GM21360 (cell line): ENCODE measurements at regions not wholly inside any gene's neighbourhood (a gene's known extent, or its start where the extent isn't known, plus 50 kb on each side); places are given as distances from the start of the nearest gene placed in this dataset.
"Not testable (repeated sequence)": the region's sequence is repeated elsewhere in the genome, so short reads cannot be mapped to it uniquely, and the experiment has no call there.

Experiments used
- ATAC-seq: cut with Tn5 transposase; IDR thresholded peaks from one replicate; pipeline ENCODE4 v1.9.1; 2021; ENCODE audit warnings: mild to moderate bottlenecking, moderate library complexity; ENCODE audit not compliant: unreplicated experiment

GRCh38 chr16:10272250-10272854 is 90.1 kb upstream of the GRIN2A start:
- not testable (repeated sequence) for ATAC-seq

DNA sequence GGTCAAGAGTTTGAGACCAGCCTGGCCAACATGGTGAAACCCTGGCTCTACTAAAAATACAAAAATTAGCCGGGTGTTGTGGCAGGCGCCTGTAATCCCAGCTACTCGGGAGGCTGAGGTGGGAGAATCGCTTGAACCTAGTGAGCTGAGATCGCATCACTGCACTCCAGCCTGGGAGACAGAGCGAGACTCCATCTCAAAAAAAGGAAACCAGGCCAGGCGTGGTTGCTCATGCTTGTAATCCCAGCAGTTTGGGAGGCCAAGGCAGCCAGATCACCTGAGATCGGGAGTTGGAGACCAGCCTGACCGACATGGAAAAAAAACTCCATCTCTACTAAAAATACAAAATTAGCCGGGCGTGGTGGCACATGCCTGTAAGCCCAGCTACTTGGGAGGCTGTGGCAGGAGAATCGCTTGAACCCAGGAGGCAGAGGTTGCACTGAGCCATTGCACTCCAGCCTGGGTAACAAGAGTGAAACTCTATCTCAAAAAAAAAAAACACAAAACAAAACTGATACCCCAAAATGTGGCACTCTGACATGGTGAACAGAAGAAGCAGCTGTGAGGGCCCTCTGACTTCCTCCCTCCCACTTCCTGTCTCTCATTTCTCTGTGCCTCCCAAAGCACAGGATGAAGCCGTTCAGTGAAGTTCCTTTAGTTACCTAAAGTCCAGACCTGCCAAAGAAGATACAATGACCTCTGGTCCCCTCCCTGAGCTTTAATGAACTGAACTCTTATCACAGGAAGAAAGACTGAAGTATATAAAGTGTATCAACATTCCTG is 93.2 kb upstream of the GRIN2A start:
- ATAC-seq = peak; percentile 88

DNA sequence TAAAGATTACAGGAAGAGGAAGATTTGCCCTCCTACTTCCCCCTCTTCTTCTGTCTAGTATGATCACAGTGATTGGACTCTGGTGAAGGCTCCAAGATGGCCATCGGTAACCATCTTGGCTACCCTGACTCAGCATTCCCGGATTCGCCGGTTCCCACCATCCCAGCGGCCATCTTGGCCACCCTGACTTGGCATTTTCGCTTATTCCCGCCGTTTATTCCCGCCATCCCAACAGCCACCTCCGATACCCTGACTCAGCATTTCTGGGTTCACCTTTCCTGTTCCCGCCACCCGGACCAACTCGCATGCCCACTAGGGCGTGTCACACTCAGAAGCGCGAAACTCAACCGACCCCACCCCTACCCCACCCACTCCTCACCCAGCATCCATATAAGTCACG is 95.4 kb upstream of the GRIN2A start:
- no peak for ATAC-seq

DNA sequence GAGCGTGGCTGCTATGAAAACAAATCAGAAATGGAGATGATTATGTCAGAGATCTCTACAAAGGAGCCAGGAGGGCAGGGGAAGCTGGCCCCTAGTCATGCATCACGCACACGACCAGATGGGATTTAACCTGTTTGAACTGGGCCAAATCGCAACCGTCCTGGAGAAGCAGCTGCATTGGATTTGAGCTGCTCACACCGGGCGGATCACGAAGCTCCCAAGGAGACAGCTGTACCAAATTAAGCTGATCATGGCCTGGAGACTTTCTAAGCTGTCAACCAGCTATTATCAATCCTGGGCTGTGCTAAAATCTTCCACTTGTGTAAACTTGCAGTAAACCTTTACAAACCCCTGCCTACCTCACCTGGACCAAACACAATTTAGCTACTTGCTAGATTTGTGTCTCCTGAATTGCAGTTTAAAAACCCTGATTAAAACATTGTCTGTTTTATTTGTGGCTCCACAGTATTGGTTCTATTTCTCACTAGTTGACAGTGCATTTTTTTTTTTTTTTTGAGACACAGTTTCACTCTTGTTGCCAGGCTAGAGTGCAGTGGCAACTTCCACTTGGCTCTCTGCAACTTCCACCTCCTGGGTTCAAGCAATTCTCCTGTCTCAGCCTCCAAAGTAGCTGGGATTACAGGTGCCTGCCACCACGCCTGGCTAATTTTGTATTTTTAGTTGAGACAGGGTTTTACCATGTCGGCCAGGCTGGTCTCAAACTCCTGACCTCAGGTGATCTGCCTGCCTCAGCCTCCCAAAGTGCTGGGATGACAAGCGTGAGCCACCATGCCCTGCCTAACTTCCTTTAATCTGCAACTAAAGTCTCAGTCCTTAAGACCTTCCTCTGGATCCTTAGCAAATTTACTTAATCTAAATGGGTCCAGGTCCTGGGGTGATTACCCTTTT is 98.3 kb upstream of the GRIN2A start:
- ATAC-seq = no peak

DNA sequence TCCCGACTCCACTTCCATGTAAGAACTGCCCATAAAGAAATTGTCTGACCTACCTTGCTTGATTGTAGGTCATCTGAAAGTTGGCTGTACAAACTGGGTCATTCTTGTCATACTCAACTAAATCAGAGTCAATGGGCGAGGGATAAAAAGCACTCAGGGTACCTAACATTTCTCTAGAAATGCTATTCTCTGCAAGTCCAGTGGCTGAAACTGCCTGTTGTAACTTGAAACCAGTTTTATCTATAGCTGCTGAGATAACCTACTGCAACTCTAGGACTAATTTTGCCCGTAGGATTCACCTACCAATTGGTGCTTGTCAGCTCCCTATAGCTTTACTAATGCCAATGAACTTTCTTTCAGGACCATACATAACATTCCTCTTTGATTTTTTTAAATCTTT is 100.1 kb upstream of the GRIN2A start:
- no peak for ATAC-seq

DNA sequence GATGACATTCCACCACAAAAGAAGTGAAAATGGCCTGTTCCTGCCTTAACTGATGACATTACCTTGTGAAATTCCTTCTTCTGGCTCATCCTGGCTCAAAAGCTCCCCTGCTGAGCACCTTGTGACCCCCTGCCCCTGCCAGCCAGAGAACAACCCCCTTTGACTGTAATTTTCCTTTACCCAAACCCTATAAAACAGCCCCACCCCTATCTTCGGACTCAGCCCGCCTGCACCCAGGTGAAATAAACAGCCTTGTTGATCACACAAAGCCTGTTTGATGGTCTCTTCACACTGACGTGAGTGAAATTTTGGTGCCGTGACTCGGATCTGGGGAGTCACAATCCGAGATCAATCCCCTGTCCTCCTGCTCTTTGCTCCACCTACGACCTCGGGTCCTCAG is 101.0 kb upstream of the GRIN2A start:
- ATAC-seq = not testable (repeated sequence)

DNA sequence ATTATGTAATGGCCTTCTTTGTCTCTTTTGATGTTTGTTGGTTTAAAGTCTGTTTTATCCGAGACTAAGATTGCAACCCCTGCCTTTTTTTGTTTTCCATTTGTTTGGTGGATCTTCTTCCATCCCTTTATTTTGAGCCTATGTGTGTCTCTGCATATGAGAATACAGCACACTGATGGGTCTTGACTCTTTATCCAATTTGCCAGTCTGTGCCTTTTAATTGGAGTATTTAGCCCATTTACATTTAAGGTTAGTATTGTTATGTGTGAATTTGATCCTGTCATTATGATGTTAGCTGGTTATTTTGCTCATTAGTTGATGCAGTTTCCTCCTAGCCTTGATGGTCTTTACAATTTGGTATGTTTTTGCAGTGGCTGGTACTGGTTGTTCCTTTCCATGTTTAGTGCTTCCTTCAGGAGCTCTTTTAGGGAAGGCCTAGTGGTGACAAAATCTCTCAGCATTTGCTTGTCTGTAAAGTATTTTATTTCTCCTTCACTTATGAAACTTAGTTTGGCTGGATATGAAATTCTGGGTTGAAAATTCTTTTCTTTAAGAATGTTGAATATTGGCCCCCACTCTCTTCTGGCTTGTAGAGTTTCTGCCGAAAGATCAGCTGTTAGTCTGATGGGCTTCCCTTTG is 95.3 kb upstream of the ATF7IP2 start:
- not testable (repeated sequence) for ATAC-seq

DNA sequence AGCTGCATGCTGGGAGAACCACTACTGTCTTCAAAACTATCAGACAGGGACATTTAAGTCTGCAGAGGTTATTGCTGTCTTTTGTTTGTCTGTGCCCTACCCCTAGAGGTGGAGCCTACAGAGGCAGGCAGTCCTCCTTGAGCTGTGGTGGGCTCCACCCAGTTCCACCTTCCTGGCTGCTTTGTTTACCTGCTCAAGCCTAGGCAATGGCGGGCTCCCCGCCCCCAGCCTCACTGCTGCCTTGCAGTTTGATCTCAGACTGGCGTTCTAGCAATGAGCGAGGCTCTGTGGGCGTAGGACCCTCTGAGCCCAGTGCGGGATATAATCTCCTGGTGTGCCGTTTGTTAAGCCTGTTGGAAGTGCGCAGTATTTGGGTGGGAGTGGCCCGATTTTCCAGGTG is 93.7 kb upstream of the ATF7IP2 start:
- ATAC-seq = not testable (repeated sequence)

GRCh38 chr16:10292976-10293375 is 92.9 kb upstream of the ATF7IP2 start:
- ATAC-seq = not testable (repeated sequence)

- not testable (repeated sequence) for ATAC-seq
Measured at GRCh38 chr16:10294153-10294552, 91.7 kb upstream of the ATF7IP2 start.

GRCh38 chr16:10296956-10297340 is 88.9 kb upstream of the ATF7IP2 start:
- ATAC-seq = peak; percentile 19

GRCh38 chr16:10297341-10298006 is 88.4 kb upstream of the ATF7IP2 start:
- ATAC-seq = peak; percentile 90

DNA sequence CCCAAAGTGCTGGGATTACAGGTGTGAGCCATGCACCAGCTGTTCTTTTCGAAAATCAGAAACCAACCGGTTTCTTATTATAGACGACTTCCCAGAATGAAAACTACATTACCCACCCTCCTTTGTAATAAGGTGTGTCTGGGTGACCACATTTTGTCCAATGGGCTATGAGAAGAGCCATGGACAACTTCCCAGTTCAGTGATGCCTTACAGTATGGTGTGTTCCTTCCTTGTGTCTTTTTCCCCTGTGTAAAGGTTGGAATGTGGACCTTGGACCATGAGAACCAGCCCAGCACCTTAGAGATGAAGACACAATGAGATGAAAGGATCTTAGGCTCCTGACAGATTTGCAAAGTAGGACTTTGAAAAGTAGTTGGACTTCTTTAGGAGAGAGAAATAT is 85.0 kb upstream of the ATF7IP2 start:
- ATAC-seq = no peak

DNA sequence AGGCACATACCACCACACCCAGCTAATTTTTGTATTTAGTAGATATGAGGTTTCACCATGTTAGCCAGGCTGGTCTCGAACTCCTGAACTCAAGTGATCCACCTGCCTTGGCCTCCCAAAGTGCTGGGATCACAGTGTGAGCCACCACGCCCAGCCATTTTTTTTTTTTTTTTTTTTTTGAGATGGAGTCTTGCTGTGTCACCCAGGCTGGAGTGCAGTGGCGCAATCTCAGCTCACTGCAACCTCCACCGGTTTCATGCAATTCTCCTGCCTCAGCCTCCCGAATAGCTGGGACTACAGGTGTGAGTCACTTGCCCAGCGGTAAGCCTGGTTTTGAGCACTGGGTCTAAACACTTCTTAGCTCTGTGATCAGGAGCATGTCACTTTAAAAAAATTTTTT is 84.3 kb upstream of the ATF7IP2 start:
- ATAC-seq = not testable (repeated sequence)

GRCh38 chr16:10305912-10306311 is 79.9 kb upstream of the ATF7IP2 start:
- no peak for ATAC-seq

DNA sequence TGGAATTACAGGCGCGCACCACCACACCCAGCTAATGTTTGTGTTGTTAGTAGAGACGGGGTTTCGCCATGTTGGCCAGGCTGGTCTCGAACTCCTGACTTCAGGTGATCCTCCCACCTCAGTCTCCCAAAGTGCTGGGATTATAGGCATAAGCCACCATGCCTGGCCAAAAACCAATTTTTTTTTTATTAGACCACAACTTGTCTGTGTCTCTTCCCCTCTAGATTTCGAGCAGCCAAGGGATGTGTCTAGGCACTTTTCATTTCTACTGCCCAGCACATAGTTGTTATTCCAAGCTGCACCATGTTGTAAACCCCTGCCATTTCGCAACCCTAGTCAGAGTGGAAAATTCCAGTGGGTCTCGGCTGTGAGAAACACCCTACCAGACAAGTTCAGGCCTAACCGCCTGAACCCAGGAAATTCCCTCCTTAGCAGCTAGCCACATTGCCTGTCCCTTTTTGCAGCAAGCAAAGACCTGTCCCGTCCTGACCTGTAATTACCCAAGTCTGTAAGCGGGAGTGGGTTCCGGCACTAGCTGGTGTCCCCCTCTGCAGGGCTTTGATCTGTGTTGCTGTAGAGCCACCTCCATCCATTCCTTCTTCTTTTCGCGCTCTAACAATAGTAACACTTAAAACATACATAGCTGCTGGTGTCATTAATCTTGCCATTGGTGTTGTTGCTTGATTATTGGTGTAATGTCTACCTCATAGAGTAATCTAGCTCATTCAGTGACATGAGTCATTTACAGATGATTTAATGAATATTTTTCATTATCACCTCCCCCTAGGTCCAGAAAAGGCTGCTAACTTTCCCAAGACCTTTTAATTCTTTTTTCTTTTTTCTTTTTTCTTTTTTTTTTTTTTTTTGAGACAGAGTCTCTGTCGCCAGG is 77.3 kb upstream of the ATF7IP2 start:
- no peak for ATAC-seq

DNA sequence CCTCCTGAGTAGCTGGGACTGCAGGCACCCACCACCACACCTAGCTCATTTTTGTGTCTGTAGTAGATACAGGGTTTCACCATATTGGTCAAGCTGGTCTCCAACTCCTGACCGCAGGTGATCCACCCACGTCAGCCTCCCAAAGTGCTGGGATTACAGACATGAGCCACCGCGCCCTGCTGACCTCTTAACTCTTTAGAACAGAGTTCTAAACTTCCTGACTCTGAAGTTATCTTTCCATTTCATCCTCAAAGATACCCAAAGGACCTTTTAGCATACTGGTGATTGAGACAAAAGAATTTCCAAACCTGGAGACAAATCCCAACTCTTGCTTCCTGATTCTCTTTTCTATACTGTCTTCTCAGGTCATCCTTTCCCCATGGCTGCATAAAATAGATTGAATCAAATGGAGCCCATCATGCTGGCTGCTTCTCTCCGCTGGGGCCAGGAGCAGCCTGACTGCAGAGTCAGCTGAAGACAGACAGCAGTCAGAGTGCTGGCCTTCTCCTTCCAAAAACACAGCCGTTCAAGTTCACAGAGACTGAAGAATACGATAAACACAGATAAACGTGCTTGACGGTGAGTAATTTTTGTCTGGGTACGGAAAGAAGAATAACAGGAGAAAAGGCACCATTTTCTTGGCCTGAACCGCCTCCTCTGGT is 76.5 kb upstream of the ATF7IP2 start:
- ATAC-seq = no peak

- no peak for ATAC-seq
Measured at GRCh38 chr16:10312008-10312407, 73.9 kb upstream of the ATF7IP2 start.
